ENCODE measurements at regions not wholly inside any gene's neighbourhood (a gene's known extent, or its start where the extent isn't known, plus 50 kb on each side); places are given as distances from the start of the nearest gene placed in this dataset.

DNA sequence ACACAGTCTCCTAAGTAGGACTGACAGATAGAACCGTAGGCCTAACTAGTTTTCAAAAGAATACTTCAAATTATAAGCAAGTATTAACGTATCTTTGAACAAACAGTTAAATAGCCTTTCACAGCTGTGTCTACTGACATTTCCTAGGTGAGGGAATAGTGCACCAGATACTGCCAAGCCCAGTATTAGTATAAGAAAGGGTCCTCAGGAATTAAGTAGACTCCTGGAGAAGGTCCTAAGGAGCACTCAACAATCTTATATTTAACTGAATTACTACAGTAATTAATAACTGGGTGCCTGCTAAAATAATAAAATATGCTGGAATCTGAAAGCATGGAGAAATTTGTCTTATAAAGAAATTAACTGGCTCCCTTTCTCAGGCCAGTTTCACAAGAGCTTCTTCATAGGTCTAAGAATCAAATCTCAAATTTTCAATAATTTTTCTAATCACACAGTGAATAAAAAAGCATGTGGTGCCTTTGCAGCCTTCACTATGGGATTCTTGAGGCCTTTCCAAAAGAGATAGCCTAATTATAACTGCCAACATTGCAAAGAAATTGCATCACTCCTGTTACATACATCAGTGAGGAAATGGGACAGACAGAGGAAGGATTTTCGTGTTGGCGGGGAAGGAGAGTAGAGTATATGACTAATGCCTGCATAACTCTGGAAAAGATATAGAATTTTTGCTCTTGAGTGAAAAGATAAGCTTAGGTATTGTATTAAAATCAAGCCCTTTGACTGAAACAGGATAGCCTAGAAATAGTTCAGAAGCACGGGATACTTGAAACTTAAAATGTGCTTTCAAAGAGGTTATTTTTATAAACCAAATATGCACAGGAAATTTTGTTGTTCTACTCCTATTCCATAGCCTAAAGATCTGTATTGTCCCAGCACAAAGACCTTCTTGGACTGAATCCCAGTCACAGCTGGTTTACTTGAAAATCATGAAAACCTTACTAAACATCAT lies 228.6 kb upstream of the STK17B start:
- no peak overlapping the region for H3K9ac ChIP-seq
- no peak overlapping the region for H3K4me3 ChIP-seq
- no peak for DNase-seq (ENCODE audit: low spot score)
- H3K36me3 Mint-ChIP-seq = no peaks in the 10 kb centered on the region
- H3K9me3 Mint-ChIP-seq = no peaks in the 10 kb centered on the region
- no peak overlapping the region for H2AFZ ChIP-seq (replicated peaks)
- no peaks in the 10 kb centered on the region for H3K27me3 Mint-ChIP-seq (ENCODE audit: insufficient read depth, low read depth)
- H3K27ac Mint-ChIP-seq = no peak overlapping the region
- no peak overlapping the region for H3K4me2 ChIP-seq
- no peaks in the 10 kb centered on the region for H3F3A ChIP-seq (ENCODE audit: low read depth)
- no peaks in the 10 kb centered on the region for H3K9me3 ChIP-seq (ENCODE audit: low read depth)
- no peaks in the 10 kb centered on the region for H3K4me1 ChIP-seq
- H3K4me3 Mint-ChIP-seq = no peak overlapping the region
- TF ChIP-seq EZH2phosphoT487 (IDR thresholded peaks at IDR 0.05) (no peak), EZH2 (IDR thresholded peaks at IDR 0.05) (no peak)
- TF ChIP-seq, protein P1, sequence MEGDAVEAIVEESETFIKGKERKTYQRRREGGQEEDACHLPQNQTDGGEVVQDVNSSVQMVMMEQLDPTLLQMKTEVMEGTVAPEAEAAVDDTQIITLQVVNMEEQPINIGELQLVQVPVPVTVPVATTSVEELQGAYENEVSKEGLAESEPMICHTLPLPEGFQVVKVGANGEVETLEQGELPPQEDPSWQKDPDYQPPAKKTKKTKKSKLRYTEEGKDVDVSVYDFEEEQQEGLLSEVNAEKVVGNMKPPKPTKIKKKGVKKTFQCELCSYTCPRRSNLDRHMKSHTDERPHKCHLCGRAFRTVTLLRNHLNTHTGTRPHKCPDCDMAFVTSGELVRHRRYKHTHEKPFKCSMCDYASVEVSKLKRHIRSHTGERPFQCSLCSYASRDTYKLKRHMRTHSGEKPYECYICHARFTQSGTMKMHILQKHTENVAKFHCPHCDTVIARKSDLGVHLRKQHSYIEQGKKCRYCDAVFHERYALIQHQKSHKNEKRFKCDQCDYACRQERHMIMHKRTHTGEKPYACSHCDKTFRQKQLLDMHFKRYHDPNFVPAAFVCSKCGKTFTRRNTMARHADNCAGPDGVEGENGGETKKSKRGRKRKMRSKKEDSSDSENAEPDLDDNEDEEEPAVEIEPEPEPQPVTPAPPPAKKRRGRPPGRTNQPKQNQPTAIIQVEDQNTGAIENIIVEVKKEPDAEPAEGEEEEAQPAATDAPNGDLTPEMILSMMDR (IDR thresholded peaks at IDR 0.05) = no peak
- H4K20me1 ChIP-seq (ENCODE audit: low read depth) = no peaks in the 10 kb centered on the region
- H3K79me2 ChIP-seq (ENCODE audit: low read depth) = no peaks in the 10 kb centered on the region
- peaks cover 2% of the 10 kb centered on the region for H3K4me1 Mint-ChIP-seq
- no peak overlapping the region for H3K27ac ChIP-seq
- no peaks in the 10 kb centered on the region for H3K36me3 ChIP-seq
- no peaks in the 10 kb centered on the region for H3K27me3 ChIP-seq

DNA sequence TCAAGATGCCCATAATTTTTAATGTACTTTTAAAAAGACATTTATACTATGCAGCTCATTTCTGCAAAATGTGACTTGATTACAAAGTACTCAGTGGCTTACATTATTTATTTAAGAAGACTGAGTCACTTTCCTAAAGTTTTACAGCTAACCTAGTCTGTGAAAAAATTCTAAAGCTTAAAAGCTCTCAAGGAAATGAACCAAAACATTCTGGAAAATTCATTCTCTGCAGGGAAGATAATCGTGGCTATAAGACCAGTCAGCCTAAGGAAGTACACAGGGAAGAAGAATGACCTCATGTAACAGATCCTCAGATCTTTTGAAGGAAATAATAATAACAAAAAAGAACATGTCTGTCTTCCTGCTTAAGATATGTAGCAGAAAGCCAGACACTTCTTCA lies 232.1 kb upstream of the STK17B start:
- Histone ChIP-seq H3F3A (ENCODE audit: low read depth) (no peaks in the 10 kb centered on the region), H3K79me2 (ENCODE audit: low read depth) (no peaks in the 10 kb centered on the region), H3K36me3 (no peaks in the 10 kb centered on the region), H3K27ac (no peak overlapping the region), H3K9ac (no peak overlapping the region), H4K20me1 (ENCODE audit: low read depth) (no peaks in the 10 kb centered on the region), H3K4me3 (no peak overlapping the region), H3K27me3 (no peaks in the 10 kb centered on the region), H2AFZ (replicated peaks) (no peak overlapping the region), H3K9me3 (ENCODE audit: low read depth) (no peaks in the 10 kb centered on the region), H3K4me1 (no peaks in the 10 kb centered on the region), H3K4me2 (no peak overlapping the region)
- Mint-ChIP-seq H3K4me3 (no peak overlapping the region), H3K27ac (no peak overlapping the region), H3K4me1 (peaks cover 2% of the 10 kb centered on the region), H3K9me3 (no peaks in the 10 kb centered on the region), H3K27me3 (ENCODE audit: insufficient read depth, low read depth) (no peaks in the 10 kb centered on the region), H3K36me3 (no peaks in the 10 kb centered on the region)
- no peak for TF ChIP-seq EZH2 (IDR thresholded peaks at IDR 0.05)
- no peak for TF ChIP-seq EZH2phosphoT487 (IDR thresholded peaks at IDR 0.05)
- TF ChIP-seq, protein P1 (IDR thresholded peaks at IDR 0.05) = no peak
- no peak for DNase-seq (ENCODE audit: low spot score)

DNA sequence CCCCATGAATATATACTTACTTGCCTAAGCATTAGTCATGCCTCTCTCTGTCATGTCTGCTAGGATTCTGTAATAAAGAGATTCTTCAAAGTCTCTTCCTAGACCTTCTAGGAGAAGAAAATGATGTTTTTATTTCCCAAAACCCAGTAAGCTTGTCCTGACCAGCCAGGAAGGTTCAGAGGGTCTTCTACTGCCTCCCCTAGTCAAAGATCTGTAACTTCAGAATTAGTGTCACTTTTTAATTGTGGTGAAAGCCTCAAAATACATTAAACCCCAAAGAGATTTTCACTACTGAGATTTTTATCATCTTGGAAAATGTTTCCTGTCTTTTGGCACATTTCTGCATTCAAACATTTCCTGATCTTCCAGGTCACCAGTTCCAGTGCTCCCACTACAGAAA lies 232.9 kb upstream of the STK17B start:
- Histone ChIP-seq H3K9me3 (ENCODE audit: low read depth) (no peaks in the 10 kb centered on the region), H3K27me3 (no peaks in the 10 kb centered on the region), H3K9ac (no peak overlapping the region), H3K27ac (no peak overlapping the region), H3K79me2 (ENCODE audit: low read depth) (no peaks in the 10 kb centered on the region), H3K4me3 (no peak overlapping the region), H4K20me1 (ENCODE audit: low read depth) (no peaks in the 10 kb centered on the region), H3K4me2 (no peak overlapping the region), H3F3A (ENCODE audit: low read depth) (no peaks in the 10 kb centered on the region), H2AFZ (replicated peaks) (no peak overlapping the region), H3K4me1 (no peaks in the 10 kb centered on the region), H3K36me3 (no peaks in the 10 kb centered on the region)
- Mint-ChIP-seq H3K4me1 (peaks cover 2% of the 10 kb centered on the region), H3K4me3 (no peak overlapping the region), H3K36me3 (no peaks in the 10 kb centered on the region), H3K9me3 (no peaks in the 10 kb centered on the region), H3K27ac (no peak overlapping the region), H3K27me3 (ENCODE audit: insufficient read depth, low read depth) (no peaks in the 10 kb centered on the region)
- TF ChIP-seq EZH2phosphoT487 (IDR thresholded peaks at IDR 0.05) = no peak
- TF ChIP-seq, protein P1 (IDR thresholded peaks at IDR 0.05) = no peak
- TF ChIP-seq EZH2 (IDR thresholded peaks at IDR 0.05) = no peak
- no peak for DNase-seq (ENCODE audit: low spot score)
